ENCODE measurements at regions not wholly inside any gene's neighbourhood (a gene's known extent, or its start where the extent isn't known, plus 50 kb on each side); places are given as distances from the start of the nearest gene placed in this dataset.

DNA sequence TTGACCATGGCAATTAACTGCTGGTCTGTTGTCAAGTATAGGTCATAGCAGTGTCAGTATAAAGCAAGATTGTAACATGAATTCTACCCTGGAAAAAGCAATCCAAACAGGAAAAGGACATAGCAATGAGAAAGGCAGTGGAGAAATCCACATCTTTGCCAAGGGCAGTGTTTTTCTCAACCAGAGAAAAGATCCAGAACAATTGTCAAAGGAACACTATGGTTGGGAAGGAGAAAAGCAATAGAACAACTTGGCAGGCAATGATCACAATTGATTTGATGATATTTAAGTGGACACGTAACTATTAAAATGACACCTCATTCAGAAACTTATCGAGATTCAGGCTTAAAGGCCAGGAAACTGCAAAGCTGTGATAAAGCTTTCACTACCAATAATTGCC is 271.1 kb downstream of the DIPK2A start:
- Histone ChIP-seq H3K27me3 (ENCODE audit: control insufficient read depth in 1 of 2, insufficient read depth in 2 of 2, low read length in 2 of 2) (no peaks in the 10 kb centered on the region), H3K36me3 (ENCODE audit: insufficient read depth, low read length) (no peaks in the 10 kb centered on the region), H3K9me3 (ENCODE audit: control insufficient read depth in 1 of 2, insufficient read depth in 1 of 2, low read length in 2 of 2) (no peaks in the 10 kb centered on the region), H3K4me1 (ENCODE audit: insufficient read depth, low read length) (no peaks in the 10 kb centered on the region), H3K4me3 (ENCODE audit: low read length) (no peak overlapping the region), H3K27ac (ENCODE audit: low read depth in 1 of 2, low read length in 2 of 2) (no peak overlapping the region)
- ATAC-seq (ENCODE audit: poor library complexity): no peak
- no peak overlapping the region for H3K4me3 Mint-ChIP-seq
- H3K27me3 Mint-ChIP-seq: peaks cover 14% of the 10 kb centered on the region
- CTCF ChIA-PET: no interaction called here
- no peaks in the 10 kb centered on the region for H3K36me3 Mint-ChIP-seq (ENCODE audit: low read depth)
- H3K4me1 Mint-ChIP-seq (ENCODE audit: low read depth): no peaks in the 10 kb centered on the region
- H3K9me3 Mint-ChIP-seq: no peaks in the 10 kb centered on the region
- POLR2A ChIA-PET: no interaction called here
- TF ChIP-seq, protein P1, sequence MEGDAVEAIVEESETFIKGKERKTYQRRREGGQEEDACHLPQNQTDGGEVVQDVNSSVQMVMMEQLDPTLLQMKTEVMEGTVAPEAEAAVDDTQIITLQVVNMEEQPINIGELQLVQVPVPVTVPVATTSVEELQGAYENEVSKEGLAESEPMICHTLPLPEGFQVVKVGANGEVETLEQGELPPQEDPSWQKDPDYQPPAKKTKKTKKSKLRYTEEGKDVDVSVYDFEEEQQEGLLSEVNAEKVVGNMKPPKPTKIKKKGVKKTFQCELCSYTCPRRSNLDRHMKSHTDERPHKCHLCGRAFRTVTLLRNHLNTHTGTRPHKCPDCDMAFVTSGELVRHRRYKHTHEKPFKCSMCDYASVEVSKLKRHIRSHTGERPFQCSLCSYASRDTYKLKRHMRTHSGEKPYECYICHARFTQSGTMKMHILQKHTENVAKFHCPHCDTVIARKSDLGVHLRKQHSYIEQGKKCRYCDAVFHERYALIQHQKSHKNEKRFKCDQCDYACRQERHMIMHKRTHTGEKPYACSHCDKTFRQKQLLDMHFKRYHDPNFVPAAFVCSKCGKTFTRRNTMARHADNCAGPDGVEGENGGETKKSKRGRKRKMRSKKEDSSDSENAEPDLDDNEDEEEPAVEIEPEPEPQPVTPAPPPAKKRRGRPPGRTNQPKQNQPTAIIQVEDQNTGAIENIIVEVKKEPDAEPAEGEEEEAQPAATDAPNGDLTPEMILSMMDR (IDR thresholded peaks at IDR 0.05): no peak
- intact Hi-C loops (cut with DNase I, micrococcal nuclease): no loop called here
- no peak for DNase-seq
- no peak overlapping the region for H3K27ac Mint-ChIP-seq

DNA sequence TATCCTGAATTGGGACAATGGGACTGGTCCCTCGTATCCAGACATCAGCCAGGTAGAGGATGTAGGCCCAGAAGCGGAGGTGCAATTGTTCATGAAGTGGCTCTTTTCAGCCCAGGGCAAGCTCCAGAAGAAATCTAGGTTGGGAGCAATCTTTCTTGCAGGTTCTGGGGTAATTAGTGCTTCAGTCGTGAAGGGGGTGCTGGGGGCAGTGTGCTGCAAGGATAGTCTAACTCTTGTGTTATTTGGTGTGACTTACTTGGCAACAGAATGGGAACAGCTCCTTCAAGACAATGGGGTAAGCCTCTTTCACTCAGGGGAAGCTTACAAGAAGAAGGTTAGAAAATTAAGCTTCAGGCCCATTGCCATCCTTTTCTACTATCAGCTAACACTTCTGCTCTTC is 273.0 kb downstream of the DIPK2A start:
- Mint-ChIP-seq H3K27ac (no peak overlapping the region), H3K27me3 (peaks cover under 1% of the 10 kb centered on the region), H3K36me3 (ENCODE audit: low read depth) (no peaks in the 10 kb centered on the region), H3K4me1 (ENCODE audit: low read depth) (no peaks in the 10 kb centered on the region), H3K9me3 (no peaks in the 10 kb centered on the region), H3K4me3 (no peak overlapping the region)
- Histone ChIP-seq H3K36me3 (ENCODE audit: insufficient read depth, low read length) (no peaks in the 10 kb centered on the region), H3K9me3 (ENCODE audit: control insufficient read depth in 1 of 2, insufficient read depth in 1 of 2, low read length in 2 of 2) (no peaks in the 10 kb centered on the region), H3K4me3 (ENCODE audit: low read length) (no peak overlapping the region), H3K27me3 (ENCODE audit: control insufficient read depth in 1 of 2, insufficient read depth in 2 of 2, low read length in 2 of 2) (no peaks in the 10 kb centered on the region), H3K27ac (ENCODE audit: low read depth in 1 of 2, low read length in 2 of 2) (no peak overlapping the region), H3K4me1 (ENCODE audit: insufficient read depth, low read length) (no peaks in the 10 kb centered on the region)
- DNase-seq: no peak
- ChIA-PET CTCF (no interaction called here), POLR2A (no interaction called here)
- TF ChIP-seq, protein P1 (IDR thresholded peaks at IDR 0.05): no peak
- intact Hi-C loops (cut with DNase I, micrococcal nuclease): no loop called here
- no peak for ATAC-seq (ENCODE audit: poor library complexity)

DNA sequence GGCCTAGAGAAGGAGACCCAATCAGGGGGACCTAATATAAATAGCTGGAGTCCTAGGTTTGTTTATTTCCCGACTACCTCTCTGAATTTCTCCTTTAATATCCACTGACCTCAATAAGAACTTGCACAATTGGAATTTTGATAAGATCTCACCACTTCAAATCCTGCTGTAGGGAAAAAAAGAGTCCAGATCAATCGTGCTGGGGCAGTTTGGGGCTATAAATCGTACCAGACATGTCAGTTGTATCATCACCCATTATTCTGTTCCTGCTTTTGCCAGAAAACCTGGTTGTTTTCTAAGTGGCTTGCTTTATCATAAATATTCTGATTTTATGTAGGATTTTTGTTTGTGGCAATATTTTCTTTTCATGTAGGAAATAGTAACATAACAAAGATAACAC is 281.3 kb downstream of the DIPK2A start:
- H3K9me3 Mint-ChIP-seq: no peaks in the 10 kb centered on the region
- POLR2A ChIA-PET: no interaction called here
- CTCF ChIA-PET: no interaction called here
- no peak overlapping the region for H3K4me3 Mint-ChIP-seq
- Histone ChIP-seq H3K27me3 (ENCODE audit: control insufficient read depth in 1 of 2, insufficient read depth in 2 of 2, low read length in 2 of 2) (no peaks in the 10 kb centered on the region), H3K4me1 (ENCODE audit: insufficient read depth, low read length) (no peaks in the 10 kb centered on the region), H3K27ac (ENCODE audit: low read depth in 1 of 2, low read length in 2 of 2) (no peak overlapping the region), H3K4me3 (ENCODE audit: low read length) (no peak overlapping the region), H3K9me3 (ENCODE audit: control insufficient read depth in 1 of 2, insufficient read depth in 1 of 2, low read length in 2 of 2) (no peaks in the 10 kb centered on the region), H3K36me3 (ENCODE audit: insufficient read depth, low read length) (no peaks in the 10 kb centered on the region)
- no peaks in the 10 kb centered on the region for H3K36me3 Mint-ChIP-seq (ENCODE audit: low read depth)
- TF ChIP-seq, protein P1 (IDR thresholded peaks at IDR 0.05): no peak
- no peaks in the 10 kb centered on the region for H3K4me1 Mint-ChIP-seq (ENCODE audit: low read depth)
- no peak overlapping the region for H3K27ac Mint-ChIP-seq
- intact Hi-C loops (cut with DNase I, micrococcal nuclease): no loop called here
- ATAC-seq (ENCODE audit: poor library complexity) (no peak), DNase-seq (no peak)
- peaks cover 27% of the 10 kb centered on the region for H3K27me3 Mint-ChIP-seq
